HL-60 (cell line): ENCODE measurements at regions not wholly inside any gene's neighbourhood (a gene's known extent, or its start where the extent isn't known, plus 50 kb on each side); places are given as distances from the start of the nearest gene placed in this dataset.

Experiments used
- DNase-seq, 2 experiments: peaks; one replicate each; pipeline ENCODE4 v3.0.0-alpha.2; 2010 to 2020; ENCODE audit warnings: low read depth in 1 of 2, low spot score in 1 of 2
- H3K27ac ChIP-seq: fragments of 250-450 bp; sonication (Bioruptor Pico); replicated peaks from 2 replicates; pipeline ENCODE4 v1.5.1; 2020; ENCODE audit warnings: mild to moderate bottlenecking, moderate library complexity
- H3K27me3 ChIP-seq: fragments of 250-450 bp; sonication (Bioruptor Pico); 2 replicates; pipeline ENCODE4 v1.5.1; 2021; ENCODE audit warnings: mild to moderate bottlenecking, moderate library complexity; ENCODE audit not compliant: insufficient read depth, poor library complexity, severe bottlenecking
- H3K4me3 ChIP-seq: replicated peaks from 2 replicates; pipeline ENCODE4 v1.5.1; 2011; ENCODE audit warnings: mild to moderate bottlenecking, control low read depth, low read length; ENCODE audit not compliant: insufficient read depth
- CTCF ChIP-seq: IDR thresholded peaks from one replicate; pipeline ENCODE4 v1.5.1; 2011; ENCODE audit warnings: low read length, control low read depth, inconsistent platforms; ENCODE audit not compliant: insufficient read depth
- GABPA ChIP-seq: IDR thresholded peaks from 2 replicates; pipeline ENCODE4 v1.6.1; 2012; ENCODE audit warnings: low read depth
- POLR2AphosphoS5 ChIP-seq: IDR thresholded peaks from 2 replicates; pipeline ENCODE4 v1.6.1; 2012; ENCODE audit warnings: low read depth
- REST ChIP-seq: IDR thresholded peaks from 2 replicates; pipeline ENCODE4 v1.6.1; 2012; ENCODE audit warnings: low read depth; ENCODE audit not compliant: insufficient replicate concordance
- SPI1 ChIP-seq: IDR thresholded peaks from 2 replicates; pipeline ENCODE4 v1.6.1; 2012; ENCODE audit warnings: low read depth, mild to moderate bottlenecking, borderline replicate concordance

DNA sequence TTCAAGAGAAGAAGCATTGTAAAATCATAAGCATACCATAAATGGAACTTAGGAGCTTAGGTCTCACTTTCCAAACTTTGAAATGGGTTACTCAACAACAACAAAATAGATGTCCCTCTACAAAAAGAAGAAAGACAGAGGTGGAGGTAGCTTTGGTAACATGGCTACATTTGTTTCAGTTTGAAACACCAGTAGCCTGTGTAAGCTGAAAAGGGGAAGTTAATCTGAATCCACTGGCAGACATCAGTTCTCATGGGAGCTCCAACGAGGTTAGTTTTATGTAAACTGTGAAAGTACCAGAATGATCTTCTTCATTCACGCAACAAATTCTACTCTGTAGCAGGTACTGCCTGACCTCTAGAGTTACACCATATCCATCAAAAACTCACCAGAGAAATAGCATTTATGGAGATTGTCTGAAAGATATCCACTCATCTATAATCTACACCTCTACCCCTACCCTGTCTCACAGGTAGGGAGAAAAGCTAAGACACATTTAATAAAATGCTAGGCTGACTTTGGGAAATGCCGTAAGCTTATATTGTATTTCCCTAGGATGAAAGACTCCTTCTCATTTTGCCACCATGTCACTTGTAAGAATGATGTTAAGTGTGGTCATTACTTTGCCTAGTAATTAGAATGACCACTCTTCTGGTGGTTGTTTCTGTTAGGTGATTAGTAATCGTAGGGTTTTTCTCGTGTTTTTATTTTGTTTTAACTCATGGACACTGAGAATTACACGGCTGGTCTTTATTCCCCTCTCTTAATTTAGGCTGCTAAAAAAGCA lies 224.1 kb downstream of the ASCL1 start:
- TF ChIP-seq REST (no peak), SPI1 (no peak), POLR2AphosphoS5 (no peak), GABPA (no peak), CTCF (no peak)
- H3K27ac ChIP-seq, result no peak overlapping the region
- H3K4me3 ChIP-seq, result no peak overlapping the region
- no peak for DNase-seq
- H3K27me3 ChIP-seq, result no peaks in the 10 kb centered on the region

- Histone ChIP-seq H3K27me3 (no peaks in the 10 kb centered on the region), H3K4me3 (no peak overlapping the region), H3K27ac (no peak overlapping the region)
- no peak for DNase-seq
- TF ChIP-seq SPI1 (no peak), CTCF (no peak), POLR2AphosphoS5 (no peak), REST (no peak), GABPA (no peak)
Observed at GRCh38 chr12:103182299-103182698, 224.8 kb downstream of the ASCL1 start.

DNA sequence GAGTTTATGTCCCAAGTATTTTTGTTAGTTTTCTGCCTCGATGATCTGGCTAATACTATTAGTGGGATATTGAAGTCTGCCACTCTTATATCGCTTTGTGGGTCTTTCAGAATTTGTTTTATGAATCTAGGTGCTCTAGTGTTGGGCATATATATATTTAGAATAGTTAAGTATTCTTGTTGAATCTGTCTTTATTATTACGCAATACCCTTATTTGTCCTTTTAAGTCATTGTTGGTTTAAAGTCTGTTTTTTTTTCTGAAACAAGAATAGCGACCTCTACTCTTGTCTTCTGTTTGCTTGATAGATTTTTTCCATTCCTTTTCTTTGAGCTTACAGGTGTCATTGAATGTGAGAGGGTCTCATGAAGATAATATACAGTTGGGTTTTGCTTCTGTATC lies 239.0 kb downstream of the ASCL1 start:
- Histone ChIP-seq H3K27me3 (no peaks in the 10 kb centered on the region), H3K27ac (no peak overlapping the region), H3K4me3 (no peak overlapping the region)
- no peak for TF ChIP-seq CTCF
- no peak for TF ChIP-seq GABPA
- TF ChIP-seq REST, result no peak
- TF ChIP-seq SPI1, result no peak
- no peak for TF ChIP-seq POLR2AphosphoS5
- no peak for DNase-seq
